H9 (cell line): ENCODE measurements at regions not wholly inside any gene's neighbourhood (a gene's known extent, or its start where the extent isn't known, plus 50 kb on each side); places are given as distances from the start of the nearest gene placed in this dataset.

Experiments used
- DNase-seq: peaks from one replicate; pipeline ENCODE4 v3.0.0-alpha.2; 2017
- H2AFZ ChIP-seq: one replicate; pipeline ENCODE4 v1.6.1; 2013; ENCODE audit warnings: mild to moderate bottlenecking, low read length, control low read depth, moderate library complexity
- H2AK5ac ChIP-seq: 2 replicates; pipeline ENCODE4 v1.6.1; 2013; ENCODE audit warnings: low read length, control low read depth, mixed read lengths; ENCODE audit not compliant: insufficient read length
- H2BK120ac ChIP-seq: one replicate; pipeline ENCODE4 v1.6.1; 2013; ENCODE audit warnings: low read depth, mild to moderate bottlenecking, low read length, control low read depth, inconsistent platforms; ENCODE audit not compliant: poor library complexity, severe bottlenecking
- H2BK12ac ChIP-seq: 2 replicates; pipeline ENCODE4 v1.6.1; 2013; ENCODE audit warnings: low read length, control low read depth, mixed read lengths, low read depth; ENCODE audit not compliant: insufficient read length
- H2BK15ac ChIP-seq: 2 replicates; pipeline ENCODE4 v1.6.1; 2013; ENCODE audit warnings: low read depth, low read length, control low read depth
- H2BK20ac ChIP-seq: one replicate; pipeline ENCODE4 v1.6.1; 2013; ENCODE audit warnings: low read depth, mild to moderate bottlenecking, low read length, control low read depth, inconsistent platforms; ENCODE audit not compliant: poor library complexity, severe bottlenecking
- H2BK5ac ChIP-seq: 2 replicates; pipeline ENCODE4 v1.6.1; 2013; ENCODE audit warnings: low read length, control low read depth, mixed read lengths; ENCODE audit not compliant: insufficient read length
- H3K14ac ChIP-seq: 2 replicates; pipeline ENCODE4 v1.6.1; 2013; ENCODE audit warnings: low read length, control low read depth; ENCODE audit not compliant: insufficient read depth
- H3K18ac ChIP-seq: 2 replicates; pipeline ENCODE4 v1.6.1; 2013; ENCODE audit warnings: low read depth, mild to moderate bottlenecking, mixed read lengths, low read length, control low read depth; ENCODE audit not compliant: insufficient read length
- H3K23ac ChIP-seq: 2 replicates; pipeline ENCODE4 v1.6.1; 2013; ENCODE audit warnings: low read length, control low read depth, mixed read lengths, low read depth; ENCODE audit not compliant: insufficient read length
- H3K23me2 ChIP-seq: 2 replicates; pipeline ENCODE4 v1.6.1; 2013; ENCODE audit warnings: low read depth, mild to moderate bottlenecking, mixed read lengths, low read length, control low read depth; ENCODE audit not compliant: insufficient read length, poor library complexity, severe bottlenecking
- H3K27ac ChIP-seq: 2 replicates; pipeline ENCODE4 v1.5.1; 2013; ENCODE audit warnings: low read length, control low read depth, mixed read lengths, low read depth; ENCODE audit not compliant: insufficient read length
- H3K27me3 ChIP-seq: 2 replicates; pipeline ENCODE4 v1.6.1; 2013; ENCODE audit warnings: low read length, control low read depth, inconsistent platforms; ENCODE audit not compliant: insufficient read depth
- H3K4ac ChIP-seq: 2 replicates; pipeline ENCODE4 v1.6.1; 2013; ENCODE audit warnings: low read depth, mild to moderate bottlenecking, control low read depth, inconsistent platforms, low read length, moderate library complexity
- H3K4me1 ChIP-seq: 2 replicates; pipeline ENCODE4 v1.6.1; 2013; ENCODE audit warnings: low read length, control low read depth, inconsistent platforms; ENCODE audit not compliant: insufficient read depth
- H3K4me2 ChIP-seq: 2 replicates; pipeline ENCODE4 v1.6.1; 2013; ENCODE audit warnings: low read length, control low read depth, mixed read lengths; ENCODE audit not compliant: insufficient read length, insufficient read depth
- H3K56ac ChIP-seq: 2 replicates; pipeline ENCODE4 v1.6.1; 2013; ENCODE audit warnings: low read depth, mild to moderate bottlenecking, mixed read lengths, low read length, control low read depth; ENCODE audit not compliant: insufficient read length
- H3K79me1 ChIP-seq: 2 replicates; pipeline ENCODE4 v1.6.1; 2013; ENCODE audit warnings: low read depth, mild to moderate bottlenecking, moderate library complexity, low read length, control low read depth, inconsistent platforms; ENCODE audit not compliant: insufficient read depth, poor library complexity, severe bottlenecking
- H3K79me2 ChIP-seq: 2 replicates; pipeline ENCODE4 v1.6.1; 2013; ENCODE audit warnings: low read length, control low read depth, inconsistent platforms; ENCODE audit not compliant: insufficient read depth
- H3K9ac ChIP-seq: 2 replicates; pipeline ENCODE4 v1.6.1; 2013; ENCODE audit warnings: low read length, control low read depth, mixed read lengths; ENCODE audit not compliant: insufficient read length; ENCODE audit errors: extremely low read depth
- H3K9me3 ChIP-seq: one replicate; pipeline ENCODE4 v1.6.1; 2013; ENCODE audit warnings: low read depth, low read length, inconsistent platforms; ENCODE audit not compliant: control insufficient read depth
- H3T11ph ChIP-seq: one replicate; pipeline ENCODE4 v1.6.1; 2013; ENCODE audit warnings: mild to moderate bottlenecking, low read length, control low read depth, inconsistent platforms
- H4K20me1 ChIP-seq: one replicate; pipeline ENCODE4 v1.6.1; 2013; ENCODE audit not compliant: control insufficient read depth, insufficient read length, insufficient read depth
- H4K5ac ChIP-seq: 2 replicates; pipeline ENCODE4 v1.6.1; 2013; ENCODE audit warnings: low read depth, mild to moderate bottlenecking, mixed read lengths, low read length, control low read depth; ENCODE audit not compliant: insufficient read length
- H4K8ac ChIP-seq: replicated peaks from 2 replicates; pipeline ENCODE4 v1.6.1; 2013; ENCODE audit warnings: low read length, control low read depth, mixed read lengths, low read depth; ENCODE audit not compliant: insufficient read length
- H4K91ac ChIP-seq: 2 replicates; pipeline ENCODE4 v1.6.1; 2013; ENCODE audit warnings: low read depth, mild to moderate bottlenecking, moderate library complexity, mixed read lengths, low read length, control low read depth; ENCODE audit not compliant: insufficient read length
- H3K27ac Mint-ChIP-seq, 3 experiments: 2 replicates in 2 of 3; 3 replicates in 1 of 3; pipeline ENCODE4 v1.8.0; 2020 to 2021; ENCODE audit warnings: mixed read lengths in 3 of 3, mild to moderate bottlenecking in 1 of 3, moderate library complexity in 1 of 3
- H3K27me3 Mint-ChIP-seq: 2 replicates; pipeline ENCODE4 v1.8.0; 2021; ENCODE audit warnings: low read depth, mild to moderate bottlenecking, moderate library complexity, mixed read lengths
- H3K36me3 Mint-ChIP-seq, 3 experiments: 2 replicates in 2 of 3; 3 replicates in 1 of 3; pipeline ENCODE4 v1.8.0; 2020 to 2021; ENCODE audit warnings: low read depth in 3 of 3, mixed read lengths in 3 of 3; ENCODE audit not compliant: insufficient read depth in 1 of 3
- H3K4me1 Mint-ChIP-seq, 2 experiments: 2 replicates each; pipeline ENCODE4 v1.8.0; 2020; ENCODE audit warnings: mixed read lengths in 2 of 2
- H3K4me3 Mint-ChIP-seq, 2 experiments: 2 replicates in 1 of 2; 3 replicates in 1 of 2; pipeline ENCODE4 v1.8.0; 2020 to 2021; ENCODE audit warnings: mild to moderate bottlenecking in 2 of 2, mixed read lengths in 2 of 2, moderate library complexity in 1 of 2
- H3K9me3 Mint-ChIP-seq, 2 experiments: 2 replicates in 1 of 2; 3 replicates in 1 of 2; pipeline ENCODE4 v1.8.0; 2020; ENCODE audit warnings: mild to moderate bottlenecking in 2 of 2, mixed read lengths in 2 of 2, moderate library complexity in 1 of 2
- WGBS: extraction: QIAGEN DNeasy Blood & Tissue Kit; methylation state at CpG from one replicate; pipeline ENCODE4 v1.1.7; 2013; ENCODE audit warnings: missing lambda C conversion rate, low lambda C conversion rate, mixed read lengths; ENCODE audit not compliant: insufficient read length; ENCODE audit errors: extremely low coverage; 5-methylcytosine and 5-hydroxymethylcytosine counted together
- TF ChIP-seq, protein P1 (sequence below): fragments of 200-600 bp; sonication (generic); conservative IDR thresholded peaks from 3 replicates; pipeline ENCODE4 v1.8.0; 2021; ENCODE audit warnings: antibody characterized with exemption, mild to moderate bottlenecking

DNA sequence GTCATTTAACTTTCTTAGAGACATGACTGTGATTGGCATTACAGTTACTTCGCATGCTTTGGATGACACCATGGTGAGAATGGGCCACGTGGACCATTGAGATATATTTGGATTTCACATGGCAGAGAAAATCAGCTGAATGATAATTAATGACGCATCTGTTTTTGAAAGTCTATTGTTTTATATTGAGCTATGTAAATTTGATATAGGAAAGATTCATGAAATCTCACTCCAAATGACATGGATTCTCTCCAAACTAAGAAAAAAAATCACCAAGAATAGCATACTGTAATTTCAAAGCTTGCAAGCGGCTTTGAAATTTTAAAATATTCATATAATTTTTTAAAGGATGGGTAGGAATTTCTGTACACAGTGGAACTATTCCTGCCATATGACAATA lies 163.7 kb downstream of the SH3BP4 start:
- no peak overlapping the region for H3K4ac ChIP-seq
- H2BK15ac ChIP-seq = no peak overlapping the region
- no peaks in the 10 kb centered on the region for H3K4me1 ChIP-seq
- H3K4me3 Mint-ChIP-seq = no peak overlapping the region
- no peak overlapping the region for H4K8ac ChIP-seq
- H3K14ac ChIP-seq = no peak overlapping the region
- H3K79me2 ChIP-seq = no peaks in the 10 kb centered on the region
- WGBS = no CpG with 5 or more reads among the region's 4 CpGs
- H2AFZ ChIP-seq = no peak overlapping the region
- no peak overlapping the region for H2AK5ac ChIP-seq
- no peaks in the 10 kb centered on the region for H3K36me3 Mint-ChIP-seq
- H3K4me2 ChIP-seq = no peak overlapping the region
- no peak for DNase-seq
- no peak overlapping the region for H3K27ac Mint-ChIP-seq
- no peaks in the 10 kb centered on the region for H3K79me1 ChIP-seq
- peaks cover 3% of the 10 kb centered on the region for H4K20me1 ChIP-seq
- no peak overlapping the region for H2BK5ac ChIP-seq
- H3K56ac ChIP-seq = no peak overlapping the region
- peaks cover 45% of the 10 kb centered on the region for H3K27me3 Mint-ChIP-seq
- H2BK12ac ChIP-seq = no peak overlapping the region
- TF ChIP-seq, protein P1, sequence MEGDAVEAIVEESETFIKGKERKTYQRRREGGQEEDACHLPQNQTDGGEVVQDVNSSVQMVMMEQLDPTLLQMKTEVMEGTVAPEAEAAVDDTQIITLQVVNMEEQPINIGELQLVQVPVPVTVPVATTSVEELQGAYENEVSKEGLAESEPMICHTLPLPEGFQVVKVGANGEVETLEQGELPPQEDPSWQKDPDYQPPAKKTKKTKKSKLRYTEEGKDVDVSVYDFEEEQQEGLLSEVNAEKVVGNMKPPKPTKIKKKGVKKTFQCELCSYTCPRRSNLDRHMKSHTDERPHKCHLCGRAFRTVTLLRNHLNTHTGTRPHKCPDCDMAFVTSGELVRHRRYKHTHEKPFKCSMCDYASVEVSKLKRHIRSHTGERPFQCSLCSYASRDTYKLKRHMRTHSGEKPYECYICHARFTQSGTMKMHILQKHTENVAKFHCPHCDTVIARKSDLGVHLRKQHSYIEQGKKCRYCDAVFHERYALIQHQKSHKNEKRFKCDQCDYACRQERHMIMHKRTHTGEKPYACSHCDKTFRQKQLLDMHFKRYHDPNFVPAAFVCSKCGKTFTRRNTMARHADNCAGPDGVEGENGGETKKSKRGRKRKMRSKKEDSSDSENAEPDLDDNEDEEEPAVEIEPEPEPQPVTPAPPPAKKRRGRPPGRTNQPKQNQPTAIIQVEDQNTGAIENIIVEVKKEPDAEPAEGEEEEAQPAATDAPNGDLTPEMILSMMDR = no peak
- H2BK120ac ChIP-seq = no peak overlapping the region
- no peak overlapping the region for H4K5ac ChIP-seq
- no peak overlapping the region for H3T11ph ChIP-seq
- H3K27ac ChIP-seq = no peak overlapping the region
- no peak overlapping the region for H2BK20ac ChIP-seq
- no peak overlapping the region for H3K23ac ChIP-seq
- H3K9ac ChIP-seq = no peak overlapping the region
- no peaks in the 10 kb centered on the region; a peak in 1 of 5 replicates for H3K9me3 Mint-ChIP-seq
- H4K91ac ChIP-seq = no peak overlapping the region
- no peak overlapping the region for H3K18ac ChIP-seq
- no peaks in the 10 kb centered on the region for H3K23me2 ChIP-seq
- H3K4me1 Mint-ChIP-seq = peaks cover 7 to 14% of the 10 kb centered on the region in 2 experiments; a peak in 3 of 4 replicates
- H3K9me3 ChIP-seq = no peaks in the 10 kb centered on the region
- no peaks in the 10 kb centered on the region for H3K27me3 ChIP-seq
